B cell (primary cell): ENCODE measurements at regions not wholly inside any gene's neighbourhood (a gene's known extent, or its start where the extent isn't known, plus 50 kb on each side); places are given as distances from the start of the nearest gene placed in this dataset.

Source experiments
- ATAC-seq: fragments of 200-7000 bp; cut with Tn5 transposase; one replicate; pipeline ENCODE4 v1.10.0; 2021; ENCODE audit warnings: low read depth, mild to moderate bottlenecking, moderate number of reproducible peaks, moderate library complexity
- CTCF ChIA-PET: fragments of 350-600 bp; sonication (Branson Sonifier 250); formaldehyde crosslinking; loops from one replicate; lab custom pipeline; 2021; ENCODE audit warnings: antibody characterized with exemption, inconsistent platforms; lab: Charles Lee
- POLR2A ChIA-PET: fragments of 350-600 bp; sonication (Branson Sonifier 250); formaldehyde crosslinking; loops from one replicate; lab custom pipeline; 2021; ENCODE audit warnings: antibody characterized with exemption; lab: Charles Lee
- DNase-seq: peaks from one replicate; pipeline ENCODE4 v3.0.0; 2013
- H2AFZ ChIP-seq: 2 replicates; pipeline ENCODE4 v1.6.1; 2012; ENCODE audit warnings: mild to moderate bottlenecking, low read depth, low read length; ENCODE audit not compliant: insufficient read depth, poor library complexity, severe bottlenecking
- H3K27ac ChIP-seq, 2 donors: 1 replicate in 1 of 2; 2 replicates in 1 of 2; pipeline ENCODE4 v1.5.1; 2012 to 2013; ENCODE audit warnings: low read length in 2 of 2, mild to moderate bottlenecking in 2 of 2, moderate library complexity in 1 of 2
- H3K27me3 ChIP-seq, 4 experiments: fragments of 200-600 bp in 1 of 4; sonication (generic) in 1 of 4; replicated peaks in 1 of 4; 1 replicate in 2 of 4; 2 replicates in 2 of 4; pipeline versions ENCODE4 v1.6.1 to v1.7.0; 2013 to 2016; ENCODE audit warnings: low read length in 3 of 4, mild to moderate bottlenecking in 2 of 4, mixed read lengths in 1 of 4, moderate library complexity in 1 of 4; ENCODE audit not compliant: insufficient read depth in 4 of 4, control insufficient read depth in 3 of 4; ENCODE audit errors: control extremely low read depth in 1 of 4
- H3K36me3 ChIP-seq, 2 experiments: replicated peaks in 1 of 2; 1 replicate in 1 of 2; 2 replicates in 1 of 2; pipeline versions ENCODE4 v1.6.1 to v1.7.1; 2013; ENCODE audit warnings: low read length in 1 of 2; ENCODE audit not compliant: insufficient read depth in 2 of 2, control insufficient read depth in 1 of 2; ENCODE audit errors: control extremely low read depth in 1 of 2, extremely low read depth in 1 of 2
- H3K4me1 ChIP-seq, 2 donors: fragments of 200-600 bp in 1 of 2; sonication (generic) in 1 of 2; 1 replicate in 1 of 2; 2 replicates in 1 of 2; pipeline versions ENCODE4 v1.5.1 to v1.6.1; 2013 to 2017; ENCODE audit warnings: low read length in 2 of 2; ENCODE audit not compliant: control insufficient read depth in 2 of 2, insufficient read depth in 2 of 2
- H3K4me2 ChIP-seq: replicated peaks from 2 replicates; pipeline ENCODE3; 2012; ENCODE audit warnings: mild to moderate bottlenecking, low read depth, low read length; ENCODE audit not compliant: poor library complexity, severe bottlenecking
- H3K4me3 ChIP-seq, 5 experiments: fragments of 200-600 bp in 1 of 5; sonication (generic) in 1 of 5; 1 replicate in 3 of 5; 2 replicates in 2 of 5; pipeline versions ENCODE4 v1.5.1 to v1.7.0; 2011 to 2016; ENCODE audit warnings: low read length in 4 of 5, mild to moderate bottlenecking in 4 of 5, low read depth in 2 of 5, control low read depth in 1 of 5, moderate library complexity in 1 of 5; ENCODE audit not compliant: insufficient read depth in 1 of 5; ENCODE audit errors: control extremely low read depth in 1 of 5, extremely low read depth in 1 of 5
- H3K79me2 ChIP-seq: fragments of 200-600 bp; sonication (generic); one replicate; pipeline ENCODE4 v1.6.0; 2016; ENCODE audit warnings: low read length; ENCODE audit not compliant: control insufficient read depth, insufficient read depth
- H3K9ac ChIP-seq: fragments of 200-600 bp; sonication (generic); 2 replicates; pipeline ENCODE4 v1.6.1; 2017; ENCODE audit warnings: mild to moderate bottlenecking, low read length, moderate library complexity
- H3K9me3 ChIP-seq, 3 donors: one replicate each; pipeline versions ENCODE4 v1.6.1 to v1.7.1; 2013; ENCODE audit warnings: low read length in 2 of 3; ENCODE audit not compliant: control insufficient read depth in 2 of 3, insufficient read depth in 1 of 3; ENCODE audit errors: control extremely low read depth in 1 of 3
- H4K20me1 ChIP-seq: 2 replicates; pipeline ENCODE4 v1.6.0; 2012; ENCODE audit warnings: mild to moderate bottlenecking, low read length; ENCODE audit not compliant: insufficient read depth, control insufficient read depth, poor library complexity, severe bottlenecking
- H3K27ac Mint-ChIP-seq: one replicate; pipeline ENCODE4 v1.8.0; 2021; ENCODE audit warnings: mixed read lengths
- H3K27me3 Mint-ChIP-seq: one replicate; pipeline ENCODE4 v1.8.0; 2021; ENCODE audit warnings: mixed read lengths
- H3K4me1 Mint-ChIP-seq: one replicate; pipeline ENCODE4 v1.8.0; 2021; ENCODE audit warnings: mixed read lengths
- H3K4me3 Mint-ChIP-seq: one replicate; pipeline ENCODE4 v1.8.0; 2021; ENCODE audit warnings: mixed read lengths
- H3K9me3 Mint-ChIP-seq: one replicate; pipeline ENCODE4 v1.8.0; 2022; ENCODE audit warnings: mixed read lengths; ENCODE audit not compliant: insufficient read depth
- CTCF ChIP-seq: fragments of 200-600 bp; IDR thresholded peaks from one replicate; pipeline ENCODE4 v1.8.0; 2022; ENCODE audit warnings: antibody characterized with exemption, mild to moderate bottlenecking
- EZH2 ChIP-seq: IDR thresholded peaks from 2 replicates; pipeline ENCODE4 v1.6.1; 2012; ENCODE audit warnings: borderline replicate concordance, low read depth, mild to moderate bottlenecking, moderate library complexity, low read length; ENCODE audit not compliant: insufficient read depth, poor library complexity, severe bottlenecking
- WGBS: methylation state at CpG from one replicate; pipeline ENCODE4 v1.1.5; 2013; ENCODE audit warnings: missing lambda C conversion rate; ENCODE audit not compliant: insufficient coverage; 5-methylcytosine and 5-hydroxymethylcytosine counted together
- intact Hi-C: fragments of 100-400 bp; cut with micrococcal nuclease; formaldehyde crosslinking; loops from one replicate; pipeline ENCODE4 v1.10.0; 2022

- no peak overlapping the region for H3K4me3 ChIP-seq
- DNase-seq: no peak
- no peaks in the 10 kb centered on the region for H3K36me3 ChIP-seq
- H3K4me2 ChIP-seq: no peak overlapping the region
- CTCF ChIA-PET: no interaction called here
- H3K9me3 Mint-ChIP-seq: no peaks in the 10 kb centered on the region
- H3K27ac ChIP-seq: no peak overlapping the region
- no peak for TF ChIP-seq EZH2
- H2AFZ ChIP-seq: no peak overlapping the region
- no peak overlapping the region for H3K27ac Mint-ChIP-seq
- WGBS: 58% methylated on average over 2 of the region's 10 CpGs
- peaks cover 40% of the 10 kb centered on the region for H3K27me3 Mint-ChIP-seq
- no peak for ATAC-seq
- intact Hi-C loops: no loop called here
- H3K27me3 ChIP-seq: peaks cover 0 to 17% (median 2%) of the 10 kb centered on the region in 4 experiments
- H3K4me3 Mint-ChIP-seq: no peak overlapping the region
- H3K4me1 ChIP-seq: no peaks in the 10 kb centered on the region
- POLR2A ChIA-PET: no interaction called here
- no peak overlapping the region for H3K9ac ChIP-seq
- no peaks in the 10 kb centered on the region for H3K79me2 ChIP-seq
- no peaks in the 10 kb centered on the region for H3K9me3 ChIP-seq
- H4K20me1 ChIP-seq: no peaks in the 10 kb centered on the region
- no peaks in the 10 kb centered on the region for H3K4me1 Mint-ChIP-seq
These were observed 120.6 kb upstream of the MYCN start for GRCh38 chr2:15819562-15820256.

- no peaks in the 10 kb centered on the region for H4K20me1 ChIP-seq
- peaks cover 0 to 17% (median 2%) of the 10 kb centered on the region in 4 experiments for H3K27me3 ChIP-seq
- H3K4me3 ChIP-seq: no peak overlapping the region
- ChIA-PET POLR2A (no interaction called here), CTCF (no interaction called here)
- no peak overlapping the region for H3K27ac ChIP-seq
- no peak overlapping the region for H3K9ac ChIP-seq
- Mint-ChIP-seq H3K4me3 (no peak overlapping the region), H3K27ac (no peak overlapping the region), H3K9me3 (no peaks in the 10 kb centered on the region), H3K4me1 (no peaks in the 10 kb centered on the region), H3K27me3 (peaks cover 40% of the 10 kb centered on the region)
- no peak for DNase-seq
- H3K4me1 ChIP-seq: no peaks in the 10 kb centered on the region
- H3K79me2 ChIP-seq: no peaks in the 10 kb centered on the region
- intact Hi-C loops: no loop called here
- no peaks in the 10 kb centered on the region for H3K9me3 ChIP-seq
- 88% methylated on average over 3 of the region's 7 CpGs for WGBS
- no peak overlapping the region for H3K4me2 ChIP-seq
- no peak overlapping the region for H2AFZ ChIP-seq
- ATAC-seq: no peak
- H3K36me3 ChIP-seq: no peaks in the 10 kb centered on the region
- TF ChIP-seq CTCF (no peak), EZH2 (no peak)
These were observed 120.1 kb upstream of the MYCN start for GRCh38 chr2:15820257-15820566.
